ENCODE measurements at regions not wholly inside any gene's neighbourhood (a gene's known extent, or its start where the extent isn't known, plus 50 kb on each side); places are given as distances from the start of the nearest gene placed in this dataset.

DNA sequence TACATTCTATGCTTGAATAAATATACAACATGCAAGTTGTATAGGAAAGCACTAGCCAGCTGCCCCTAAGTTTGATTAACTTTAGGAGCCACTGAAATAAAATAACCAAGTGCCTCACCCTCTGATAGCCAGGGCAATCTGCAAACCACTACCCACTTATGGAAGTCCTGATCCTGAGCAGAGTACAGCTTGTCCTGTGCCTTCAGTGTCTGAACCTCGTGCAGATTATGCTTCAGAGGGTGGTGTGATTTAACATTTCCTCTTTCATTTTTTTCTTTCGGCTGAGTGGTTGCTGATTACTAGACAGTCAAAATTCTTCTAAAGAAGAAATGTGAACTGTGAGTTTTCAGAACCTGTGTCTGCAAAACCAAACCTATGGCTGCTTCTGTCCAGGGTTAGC is 327.7 kb downstream of the PIK3R1 start:
- no peak for DNase-seq

DNA sequence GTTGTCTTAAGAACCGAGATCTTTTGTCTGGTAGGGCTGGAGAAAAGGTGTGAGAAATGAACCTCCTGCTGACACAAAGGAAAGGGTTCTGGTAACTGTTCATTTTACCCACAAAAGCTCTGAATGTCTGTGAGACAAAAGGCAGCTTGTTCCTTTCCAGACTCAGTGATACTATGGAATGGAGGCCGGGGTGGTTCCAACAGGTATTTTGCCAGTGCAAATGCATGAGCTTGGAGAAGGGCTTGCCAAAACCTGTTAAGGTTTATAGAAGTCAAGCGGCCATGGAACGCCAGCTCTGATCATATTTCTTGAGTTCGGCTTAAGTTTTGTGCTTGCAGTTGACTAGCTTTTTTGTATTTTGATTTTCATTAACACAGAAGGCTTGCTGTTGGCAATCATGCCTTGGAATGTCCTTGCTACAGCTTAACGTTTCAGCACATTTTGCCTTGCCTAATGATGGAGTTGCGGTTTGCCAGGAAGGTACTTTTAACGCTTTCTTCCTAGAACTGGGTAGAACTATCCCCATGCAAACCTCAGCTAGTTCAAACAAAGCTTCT is 328.6 kb downstream of the PIK3R1 start:
- DNase-seq: no peak

DNA sequence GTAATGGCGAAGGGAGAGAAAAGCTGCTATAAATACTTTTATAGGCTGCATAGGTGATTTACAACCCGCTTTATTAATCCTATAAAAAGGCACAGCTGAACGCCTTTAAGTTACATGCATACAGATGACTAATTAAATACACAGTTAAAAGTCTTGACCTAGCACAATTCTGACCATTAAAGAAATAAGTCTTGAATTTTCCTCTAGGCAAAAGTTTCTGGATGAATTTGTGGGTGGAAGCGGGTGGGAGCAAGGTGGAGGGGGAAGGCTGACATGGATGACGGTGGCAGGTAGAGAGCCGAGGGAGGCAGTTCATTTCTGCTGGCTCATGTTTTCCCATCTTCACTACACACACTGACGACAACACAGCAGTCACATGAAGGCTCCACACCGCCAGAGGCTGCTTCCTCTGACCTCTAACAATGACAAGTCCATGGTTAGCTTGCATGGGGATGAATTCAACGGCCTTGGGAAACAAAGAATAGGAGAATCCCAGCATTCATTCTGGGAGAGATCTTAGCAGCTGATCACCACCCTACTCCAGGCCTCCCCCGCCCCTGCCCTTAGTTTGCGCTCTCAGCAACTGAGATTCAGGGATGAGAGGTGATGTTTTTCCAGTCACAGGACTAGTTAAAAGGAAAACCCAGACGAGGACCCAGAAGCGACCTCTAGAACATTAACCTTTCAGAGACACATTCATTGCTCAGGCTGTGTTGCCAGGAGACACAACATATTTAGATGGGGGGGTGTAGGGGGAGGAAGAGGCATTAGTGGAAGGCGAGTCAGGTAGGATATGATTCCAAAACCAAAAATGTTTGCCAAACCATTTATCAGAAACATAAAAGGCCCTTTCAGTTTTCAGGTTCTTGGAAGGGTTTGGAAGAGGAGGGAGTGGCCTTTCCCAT is 329.3 kb downstream of the PIK3R1 start:
- no peak for DNase-seq

DNA sequence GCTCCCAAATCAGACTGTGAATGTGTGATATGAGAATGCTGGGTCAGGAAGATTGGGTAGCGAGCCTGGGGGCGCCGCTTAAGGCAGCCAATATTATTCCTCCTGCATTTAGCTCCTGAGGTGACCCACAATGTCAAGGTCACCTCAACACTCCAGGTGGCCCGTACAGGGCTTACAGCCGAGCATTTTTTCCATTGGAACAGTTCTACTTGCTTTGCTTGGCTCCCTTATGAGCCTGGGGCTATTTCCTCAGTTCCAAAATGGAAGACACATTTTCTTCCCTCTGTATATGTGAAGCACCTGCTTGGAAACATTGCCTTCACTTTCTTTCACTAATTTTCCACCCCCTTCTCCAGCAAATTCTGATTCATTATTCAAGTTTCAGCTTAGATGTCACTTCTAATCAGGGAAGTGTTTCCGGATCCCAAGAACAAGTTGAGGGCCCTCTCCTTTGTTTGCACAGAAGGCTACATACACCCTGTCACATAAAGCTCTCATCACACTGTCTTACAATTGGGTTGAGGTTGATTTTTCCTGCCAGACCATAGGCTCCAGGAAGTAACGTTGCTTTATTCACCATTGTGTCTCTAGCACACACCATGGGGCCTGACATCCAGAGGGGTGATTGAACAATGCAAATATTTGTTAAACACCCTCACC is 330.2 kb downstream of the PIK3R1 start:
- DNase-seq: no peak

DNA sequence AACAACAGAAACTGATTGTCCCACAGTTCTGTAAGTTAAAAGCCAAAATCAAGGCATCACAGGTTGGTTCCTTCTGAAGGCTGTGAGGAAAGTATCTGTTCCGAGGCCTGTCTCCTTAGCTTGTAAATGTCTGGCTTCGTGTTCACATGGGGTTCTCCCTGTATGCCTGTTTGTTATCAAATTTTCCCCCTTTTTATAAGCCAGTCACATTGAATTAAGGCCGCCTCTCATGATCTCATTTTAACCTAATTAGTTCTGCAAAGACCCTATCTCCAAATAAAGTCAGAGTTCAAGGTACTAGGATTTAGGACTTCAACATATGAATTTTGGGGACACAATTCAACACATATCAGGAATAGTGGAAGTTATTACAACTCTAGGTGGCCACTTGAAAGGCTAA is 331.5 kb downstream of the PIK3R1 start:
- no peak for DNase-seq

DNA sequence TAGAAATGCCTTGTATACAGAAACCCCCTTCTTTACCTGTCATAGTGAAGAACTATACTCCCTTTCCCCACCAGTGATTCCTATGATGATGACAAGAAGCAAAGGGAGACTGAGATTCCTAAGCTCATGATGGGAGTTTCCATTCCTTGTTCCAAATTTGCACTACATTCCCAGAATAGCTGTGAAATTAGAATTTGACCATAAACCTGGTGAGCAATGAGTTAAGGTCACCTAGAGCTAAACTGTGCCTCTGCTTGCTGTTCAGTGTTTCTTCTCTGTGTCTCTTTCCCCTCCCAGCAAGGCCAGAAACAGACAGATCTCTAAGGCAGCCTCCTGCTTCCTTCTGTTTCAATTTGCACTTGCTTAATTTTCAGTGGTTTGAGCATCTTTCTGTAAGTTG is 332.1 kb downstream of the PIK3R1 start:
- no peak for DNase-seq

DNA sequence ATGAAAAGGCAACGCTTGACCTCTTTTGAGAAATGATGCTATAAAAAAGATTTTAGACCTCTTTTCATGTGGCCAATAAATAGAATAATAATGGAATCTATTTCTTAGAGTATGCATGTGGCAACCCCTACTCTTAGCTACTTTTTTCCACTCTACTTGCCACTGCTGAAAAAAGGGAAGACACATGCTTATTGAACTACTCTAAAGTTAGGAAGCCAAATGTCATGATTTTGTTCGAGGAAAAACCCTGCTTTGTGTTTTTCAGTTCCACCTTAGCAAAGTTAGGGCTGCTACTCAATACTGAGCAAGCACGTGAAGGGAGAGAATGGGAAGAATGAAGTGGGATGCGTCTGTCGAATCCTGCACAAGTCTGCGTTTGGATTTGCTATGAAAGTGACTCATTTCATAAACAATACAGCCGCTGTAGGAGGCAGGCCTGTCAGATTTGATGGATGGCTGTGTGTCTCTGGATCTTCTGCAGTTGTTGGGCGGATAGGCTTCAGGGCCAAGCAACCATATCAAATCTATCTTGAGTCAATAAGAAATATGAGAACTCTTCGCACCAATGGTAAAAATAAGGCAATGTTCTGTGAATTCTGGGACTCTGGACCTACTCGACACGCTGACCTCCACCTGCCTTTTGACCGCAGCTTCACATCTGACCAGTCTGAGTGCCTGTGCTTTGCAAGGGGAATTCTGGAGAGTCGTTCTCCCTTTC is 333.6 kb downstream of the PIK3R1 start:
- DNase-seq: no peak

DNA sequence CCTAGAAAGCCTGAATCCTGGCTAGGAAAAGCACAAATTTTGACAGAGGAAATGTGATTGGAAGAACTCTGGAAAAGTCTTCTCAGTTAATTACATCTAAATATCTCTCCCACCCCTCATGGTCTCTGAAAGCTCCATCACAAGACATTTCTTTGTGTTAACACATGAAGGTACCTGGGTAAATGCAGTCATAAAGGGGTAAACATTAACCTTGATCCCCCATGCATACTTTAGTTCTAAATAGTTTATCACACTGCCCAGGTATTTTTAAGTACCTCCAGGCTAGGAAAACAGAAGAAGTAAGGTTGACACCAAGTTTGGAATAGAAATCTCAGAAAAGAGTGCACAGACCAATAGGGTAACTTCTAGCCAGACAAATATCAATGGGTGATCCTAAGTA is 334.5 kb downstream of the PIK3R1 start:
- no peak for DNase-seq

DNA sequence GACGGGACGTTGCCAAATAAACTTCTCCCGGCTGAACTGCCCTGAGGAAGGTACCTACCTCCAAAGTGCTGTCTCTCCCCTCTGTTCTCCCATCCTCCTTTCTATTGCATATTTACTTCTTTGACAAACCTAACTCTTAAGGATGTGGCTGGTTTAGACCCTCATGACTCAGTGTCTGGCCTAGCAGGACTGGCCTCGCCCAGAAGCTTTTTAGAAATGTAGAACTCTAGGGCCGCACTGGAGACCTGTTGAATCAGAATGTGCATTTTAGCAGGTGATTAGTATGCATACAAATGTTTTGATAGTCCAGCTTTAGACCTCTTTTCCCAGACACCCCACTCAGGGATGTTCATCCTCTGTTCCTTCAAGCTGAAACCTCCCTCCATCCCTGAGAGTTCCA is 335.9 kb downstream of the PIK3R1 start:
- DNase-seq: no peak

DNA sequence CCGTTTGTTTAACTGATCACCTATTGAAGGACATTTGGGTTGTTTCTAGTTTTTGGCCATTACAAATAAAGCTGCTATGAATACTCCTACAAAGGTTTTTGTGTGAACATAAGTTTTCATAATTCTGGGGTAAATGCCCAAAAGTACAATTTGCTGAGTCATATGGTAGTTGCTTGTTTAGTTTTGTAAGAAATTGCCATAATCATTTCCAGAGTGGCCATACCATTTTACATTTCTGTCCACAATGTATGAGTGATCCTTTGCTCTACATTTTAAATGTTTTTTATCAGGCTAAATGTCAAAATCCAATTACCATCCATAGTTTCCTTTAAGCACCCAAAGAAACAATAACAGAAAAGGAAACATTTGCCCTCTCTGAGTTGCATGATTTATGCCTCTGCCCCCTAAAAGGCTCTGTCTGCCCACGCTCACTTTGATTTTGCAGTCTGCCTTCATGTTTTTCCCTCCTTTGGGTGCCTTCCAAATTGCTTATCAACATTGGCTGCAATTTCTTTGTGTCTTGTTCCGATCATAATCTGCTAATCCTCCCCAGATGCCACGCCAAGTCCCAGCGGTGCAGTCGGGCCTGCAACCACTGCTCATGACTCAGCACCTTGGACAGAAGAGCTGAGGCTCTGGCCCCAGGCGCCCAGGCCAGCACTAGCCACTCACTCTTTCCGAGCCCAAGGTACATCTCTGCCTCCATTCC is 339.2 kb downstream of the PIK3R1 start:
- DNase-seq: no peak

DNA sequence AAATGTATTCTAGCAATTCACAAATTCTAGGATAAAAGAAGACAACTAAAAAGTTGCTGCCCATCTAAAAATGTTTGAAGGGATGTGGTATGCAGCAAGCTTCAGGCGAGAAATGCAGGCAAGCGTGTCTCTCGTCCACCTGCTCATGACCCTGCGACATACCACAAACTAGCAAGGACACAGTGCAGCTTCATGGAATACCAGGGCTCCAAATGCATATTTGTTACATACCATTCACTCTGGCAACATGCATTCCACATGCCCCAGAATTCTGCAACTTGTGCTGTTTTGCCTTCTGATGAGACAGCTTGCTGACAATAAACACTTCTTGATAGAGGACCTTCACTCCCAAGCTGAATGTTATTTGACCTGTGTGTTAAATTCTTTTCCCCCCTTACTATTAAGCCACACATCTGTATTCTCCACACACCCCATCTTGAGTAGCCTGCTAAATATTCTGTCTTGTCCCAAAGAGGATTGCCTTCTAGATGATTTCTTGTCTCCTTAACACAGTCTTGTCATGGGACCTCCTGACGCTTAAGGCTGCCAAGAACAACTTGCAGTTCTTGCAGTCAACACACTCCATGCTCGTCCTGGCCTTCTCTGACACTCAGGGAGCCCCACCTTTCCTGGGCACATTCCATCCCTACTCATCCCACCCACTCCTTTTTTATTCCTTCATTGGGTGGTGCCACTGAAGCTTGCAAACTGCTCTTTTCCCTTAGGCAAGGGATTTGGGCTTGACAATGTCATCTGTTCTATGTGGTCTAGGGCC is 340.5 kb downstream of the PIK3R1 start:
- DNase-seq: no peak

DNA sequence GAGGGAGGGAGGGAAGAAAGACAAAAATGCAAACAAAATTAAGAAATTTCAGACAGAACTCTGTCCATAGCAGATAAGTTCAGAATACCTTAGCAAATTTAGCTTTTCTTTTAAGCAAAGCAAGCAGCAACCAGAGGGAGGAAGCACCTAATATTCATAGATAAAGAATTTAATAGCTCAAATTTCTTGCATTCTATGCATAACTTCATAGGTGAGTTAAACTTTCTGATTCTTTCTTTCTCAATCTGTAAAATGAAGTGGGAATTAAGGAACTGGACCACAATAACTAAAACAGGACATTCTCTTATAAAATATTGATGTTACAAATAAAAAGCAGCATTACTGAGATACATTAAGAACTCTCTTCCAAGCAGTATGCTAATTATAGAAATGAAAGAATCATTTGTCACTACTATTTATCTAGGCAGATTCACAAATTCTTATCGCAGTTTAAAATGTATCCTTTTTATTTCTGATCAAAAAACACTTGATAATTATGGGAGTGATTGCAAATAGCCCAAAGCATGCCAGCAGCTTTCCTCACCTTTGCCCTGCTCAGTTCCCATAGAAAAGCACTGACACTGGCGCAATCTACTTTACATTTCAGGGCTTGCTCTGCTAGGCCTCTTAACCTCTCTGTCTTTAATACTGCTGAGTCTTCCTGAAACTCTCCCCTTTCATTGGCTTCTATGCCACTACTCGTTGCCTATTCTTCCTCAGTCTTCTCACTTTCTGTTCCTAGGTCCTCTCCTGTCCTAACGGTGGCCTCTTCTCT is 341.8 kb downstream of the PIK3R1 start:
- no peak for DNase-seq

DNA sequence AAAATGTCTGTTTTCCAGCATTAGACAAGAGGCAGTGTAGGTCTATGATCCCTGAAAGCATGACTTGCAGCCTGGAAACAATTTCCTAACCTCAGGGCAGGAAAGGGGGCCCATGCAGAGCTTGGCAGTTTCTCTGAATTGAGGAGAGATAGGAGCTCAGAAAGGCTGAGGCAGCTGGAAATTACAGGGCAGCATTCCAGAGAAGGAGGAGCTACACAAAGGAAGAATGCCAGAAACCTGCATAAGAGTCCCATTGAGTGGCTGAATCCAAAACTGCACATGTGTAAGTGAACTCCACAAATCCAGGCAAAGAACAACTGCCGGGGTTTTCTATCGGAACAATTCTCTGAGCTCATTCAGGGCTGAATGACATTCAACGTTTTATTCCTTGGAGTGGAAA is 346.8 kb downstream of the PIK3R1 start:
- no peak for DNase-seq

DNA sequence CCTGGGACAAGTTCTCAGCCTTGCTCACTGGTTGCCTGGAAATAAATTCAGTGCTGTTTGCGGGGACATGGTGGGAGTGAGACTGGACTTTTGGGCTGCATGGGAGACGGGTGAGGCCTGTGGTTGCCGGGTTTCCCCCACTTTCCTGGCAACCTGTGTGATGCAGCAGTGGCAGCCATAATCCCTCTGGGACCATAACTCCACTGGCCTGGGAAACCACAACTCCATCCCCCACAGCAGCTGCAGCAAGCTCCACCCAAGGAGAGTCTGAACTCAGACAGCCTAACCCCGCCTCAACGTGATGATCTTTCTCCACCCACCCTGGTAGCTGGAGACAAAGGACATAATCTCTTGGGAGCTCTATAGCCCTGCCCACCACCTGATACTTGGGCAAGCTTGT is 349.9 kb downstream of the PIK3R1 start:
- no peak for DNase-seq

DNA sequence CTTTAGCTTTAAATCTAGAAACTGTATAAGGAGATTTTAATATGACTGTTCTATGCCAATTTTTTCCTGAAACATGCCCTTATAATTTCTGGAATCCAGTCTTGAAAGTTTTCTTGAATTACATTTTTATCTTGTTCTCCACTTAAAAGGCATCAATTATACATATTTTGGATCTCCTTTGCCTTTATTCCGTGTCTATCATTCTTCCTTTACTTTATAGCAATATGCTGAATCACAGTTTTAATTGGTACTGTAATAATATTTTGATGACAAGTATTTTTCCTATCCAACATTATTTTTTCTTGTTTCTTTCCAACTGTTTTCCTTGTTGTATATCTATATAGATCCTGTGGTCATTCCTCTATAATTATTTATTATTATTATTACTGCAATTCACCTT is 361.2 kb downstream of the PIK3R1 start:
- DNase-seq: no peak

DNA sequence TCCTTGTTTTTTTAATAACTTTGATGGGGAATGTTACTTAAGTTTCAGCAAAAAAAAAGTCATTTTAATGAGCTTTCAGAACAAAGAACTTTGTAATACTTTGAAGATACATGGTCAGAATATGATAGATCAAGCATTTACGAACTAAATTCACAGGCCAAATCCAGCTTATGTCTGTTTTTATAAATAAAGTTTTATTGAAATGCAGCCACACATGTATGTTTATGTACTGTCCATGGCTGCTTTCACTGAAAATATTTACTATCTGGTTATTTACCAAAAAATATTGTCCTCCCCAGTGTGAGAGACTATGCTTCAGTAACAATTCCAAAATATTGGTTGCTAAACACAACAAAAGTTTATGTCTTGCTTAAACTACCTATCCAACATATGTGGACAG is 366.7 kb downstream of the PIK3R1 start:
- DNase-seq: no peak

DNA sequence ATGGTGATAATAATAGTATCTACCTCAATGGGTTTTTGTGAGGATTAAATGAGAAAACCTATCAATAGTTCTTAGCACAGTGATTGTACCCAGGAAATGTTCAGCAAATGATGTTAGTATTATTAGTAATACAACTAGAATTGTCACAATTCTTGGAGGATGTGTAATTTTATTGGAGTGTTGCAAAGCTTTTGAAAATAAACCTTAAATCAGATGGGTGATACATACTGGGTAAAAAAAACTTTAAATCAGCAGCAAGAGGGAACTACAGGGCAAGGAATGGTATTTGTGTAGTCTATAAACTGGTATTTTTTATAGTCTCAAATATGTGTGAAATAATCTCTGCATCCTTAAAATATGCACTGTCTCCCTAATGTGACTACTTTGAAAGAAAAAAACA is 371.6 kb downstream of the PIK3R1 start:
- DNase-seq: no peak

DNA sequence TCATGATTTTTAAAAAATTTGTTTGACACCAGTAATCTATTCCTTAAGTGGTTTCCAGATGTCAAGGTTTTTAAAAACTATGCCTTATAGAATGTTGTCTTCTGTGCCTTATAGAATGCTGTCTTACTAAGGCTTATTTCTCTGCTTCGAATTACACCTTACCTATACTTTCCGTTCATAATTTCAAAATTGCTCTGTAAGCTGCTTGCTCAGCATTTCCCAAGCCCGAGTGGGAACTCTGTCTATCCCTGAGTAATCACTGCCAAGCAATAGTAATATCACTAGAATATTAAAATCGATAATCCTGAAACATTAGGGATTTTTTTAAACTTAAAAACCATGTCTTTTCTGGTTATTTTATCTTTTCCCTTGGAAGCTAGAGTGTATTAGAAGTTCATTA is 376.3 kb downstream of the PIK3R1 start:
- no peak for DNase-seq

DNA sequence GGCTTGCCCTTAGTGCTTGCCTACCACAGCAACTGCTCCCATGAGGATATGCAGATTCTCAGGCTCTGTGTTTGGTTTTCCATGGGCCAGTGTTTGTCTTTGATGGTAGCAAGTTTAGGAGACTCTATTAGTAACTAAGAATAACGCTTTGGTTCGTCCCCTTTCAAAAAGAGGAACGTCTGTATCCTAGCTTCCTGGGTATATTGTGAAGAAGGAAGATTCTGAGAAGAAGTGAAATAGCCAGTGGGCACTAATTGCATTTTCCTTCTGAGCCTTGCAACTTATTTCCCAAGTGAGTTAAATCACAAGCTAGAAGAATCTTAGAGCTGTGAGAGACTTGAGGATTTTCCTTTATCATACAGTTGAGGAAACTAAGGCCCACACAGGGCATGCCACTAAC is 376.8 kb downstream of the PIK3R1 start:
- DNase-seq: no peak

DNA sequence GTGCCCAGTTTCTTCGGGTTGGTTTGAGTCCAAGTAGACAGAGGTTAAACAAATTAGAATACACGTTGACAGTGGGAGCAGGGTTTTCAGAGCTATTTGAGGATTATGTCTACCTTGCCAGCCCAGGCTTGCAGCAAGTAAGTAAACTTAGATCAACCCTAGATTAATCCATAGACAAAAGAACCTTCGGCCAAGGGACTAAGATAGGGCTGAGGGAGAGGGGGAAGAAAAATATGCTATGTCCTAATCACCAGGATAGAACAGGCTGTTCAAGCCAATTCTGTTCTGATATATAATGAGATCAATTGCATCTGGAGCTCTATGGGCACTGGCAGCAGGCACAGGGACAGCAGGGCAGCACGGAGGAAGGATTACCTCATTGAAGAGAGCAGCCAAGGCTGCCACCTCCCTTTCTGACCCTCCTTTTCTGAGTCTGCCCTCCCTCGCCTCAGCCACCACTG is 377.7 kb downstream of the PIK3R1 start:
- no peak for DNase-seq

DNA sequence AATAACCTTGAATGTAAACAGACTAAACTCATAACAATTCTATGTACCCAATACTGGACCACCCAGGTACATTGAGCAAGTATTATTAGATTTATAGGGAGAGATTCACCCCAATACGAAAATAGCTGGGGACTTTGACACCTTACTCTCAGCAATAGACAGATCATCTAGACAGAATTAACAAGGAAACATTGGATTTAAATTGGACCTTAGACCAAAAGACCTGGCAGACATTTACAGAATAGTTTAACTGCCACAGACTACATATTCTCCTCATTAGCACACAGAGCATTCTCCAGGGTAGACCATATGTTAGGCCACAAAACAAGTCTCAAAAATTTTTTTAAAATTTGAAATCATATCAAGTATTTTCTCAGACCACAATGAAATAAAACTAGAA is 397.4 kb downstream of the PIK3R1 start:
- no peak for DNase-seq

All from T-helper 1 cell (primary cell).